Astrocyte of the cerebellum (primary cell): ENCODE measurements at regions not wholly inside any gene's neighbourhood (a gene's known extent, or its start where the extent isn't known, plus 50 kb on each side); places are given as distances from the start of the nearest gene placed in this dataset.

Experiments
- DNase-seq: peaks from one replicate; pipeline ENCODE4 v3.0.0-alpha.2; 2011; ENCODE audit warnings: low read depth
- H3K4me3 ChIP-seq: 2 replicates; pipeline ENCODE4 v1.5.1; 2011; ENCODE audit warnings: mild to moderate bottlenecking, low read depth, low read length, moderate library complexity
- CTCF ChIP-seq: IDR thresholded peaks from 2 replicates; pipeline ENCODE4 v1.5.1; 2012; ENCODE audit warnings: low read length, low read depth, moderate library complexity, mild to moderate bottlenecking; ENCODE audit errors: missing control alignments
- in situ Hi-C: cut with HindIII; loops from 2 replicates; pipeline ENCODE4 v1.10.0; 2017; ENCODE audit warnings: low sequenced_read_pairs

- in situ Hi-C loops: no loop called here
- DNase-seq: no peak
- no peak overlapping the region for H3K4me3 ChIP-seq
- TF ChIP-seq CTCF: no peak
These were observed 313.3 kb downstream of the SEC16B start for GRCh38 chr1:177656598-177656997.

GRCh38 chr1:177650947-177651346, 318.9 kb downstream of the SEC16B start:
- TF ChIP-seq CTCF: no peak
- no peak overlapping the region for H3K4me3 ChIP-seq
- no peak for DNase-seq
- in situ Hi-C loops: no loop called here

GRCh38 chr1:177648731-177649265, 321.1 kb downstream of the SEC16B start:
- TF ChIP-seq CTCF: no peak
- DNase-seq: no peak
- no peak overlapping the region for H3K4me3 ChIP-seq
- in situ Hi-C loops: no loop called here

GRCh38 chr1:177648138-177648537, 321.7 kb downstream of the SEC16B start:
- H3K4me3 ChIP-seq: no peak overlapping the region
- TF ChIP-seq CTCF: no peak
- no peak for DNase-seq
- in situ Hi-C loops: no loop called here

GRCh38 chr1:177646757-177647730, 322.8 kb downstream of the SEC16B start:
- no peak for DNase-seq
- H3K4me3 ChIP-seq: no peak overlapping the region
- no peak for TF ChIP-seq CTCF
- in situ Hi-C loops: no loop called here

- TF ChIP-seq CTCF: no peak
- DNase-seq: no peak
- H3K4me3 ChIP-seq: no peak overlapping the region
- in situ Hi-C loops: no loop called here
These were observed 324.2 kb downstream of the SEC16B start for GRCh38 chr1:177645491-177646190.
